ENCODE measurements at regions not wholly inside any gene's neighbourhood (a gene's known extent, or its start where the extent isn't known, plus 50 kb on each side); places are given as distances from the start of the nearest gene placed in this dataset.

GRCh38 chr5:93243481-93243880, 337.5 kb downstream of the NR2F1-AS1 start:
- H3K36me3 ChIP-seq, result no peaks in the 10 kb centered on the region
- no peak overlapping the region for H3K27ac ChIP-seq
- 71 to 78% methylated on average over 1 of the region's 1 CpG for WGBS, 2 donors
- no peaks in the 10 kb centered on the region for H3K9me3 ChIP-seq
- H3K27me3 ChIP-seq, result no peaks in the 10 kb centered on the region
- intact Hi-C loops (cut with DNase I), result no loop called here
- H3K4me1 ChIP-seq, result peaks cover 13 to 17% of the 10 kb centered on the region in 2 donors
- TF ChIP-seq POLR2A (IDR thresholded peaks at IDR 0.05), result no peak
- TF ChIP-seq CTCF (IDR thresholded peaks at IDR 0.05), result no peak
- H3K4me3 ChIP-seq (replicated peaks in 1 of 3), result no peak overlapping the region
- no peak for DNase-seq

- TF ChIP-seq POLR2A (IDR thresholded peaks at IDR 0.05) (no peak), CTCF (IDR thresholded peaks at IDR 0.05) (no peak)
- intact Hi-C loops (cut with DNase I), result no loop called here
These were observed 340.7 kb downstream of the NR2F1-AS1 start for GRCh38 chr5:93240228-93240834.

GRCh38 chr5:93236807-93237421, 344.1 kb downstream of the NR2F1-AS1 start:
- DNase-seq, result no peak
- 95 to 99% methylated on average over 4 of the region's 4 CpGs for WGBS, 2 donors

More at GRCh38 chr5:93240228-93240834, 340.7 kb downstream of the NR2F1-AS1 start:
- Histone ChIP-seq H3K36me3 (no peaks in the 10 kb centered on the region), H3K27me3 (no peaks in the 10 kb centered on the region), H3K4me1 (peaks cover 3 to 4% of the 10 kb centered on the region in 2 donors), H3K4me3 (replicated peaks in 1 of 3) (no peak overlapping the region), H3K27ac (no peak overlapping the region), H3K9me3 (no peaks in the 10 kb centered on the region)
- WGBS, 2 donors, result 95% methylated on average over 5 of the region's 5 CpGs
- DNase-seq, result no peak

GRCh38 chr5:93235761-93236160, 345.3 kb downstream of the NR2F1-AS1 start:
- intact Hi-C loops (cut with DNase I), result no loop called here
- Histone ChIP-seq H3K9me3 (no peaks in the 10 kb centered on the region), H3K4me1 (no peaks in the 10 kb centered on the region), H3K27me3 (no peaks in the 10 kb centered on the region), H3K27ac (no peak overlapping the region), H3K36me3 (no peaks in the 10 kb centered on the region), H3K4me3 (replicated peaks in 1 of 3) (no peak overlapping the region)
- TF ChIP-seq POLR2A (IDR thresholded peaks at IDR 0.05) (no peak), CTCF (IDR thresholded peaks at IDR 0.05) (no peak)
- no peak for DNase-seq
- WGBS, 2 donors, result 97% methylated on average over 1 of the region's 1 CpG

More at GRCh38 chr5:93236807-93237421, 344.1 kb downstream of the NR2F1-AS1 start:
- Histone ChIP-seq H3K4me1 (no peaks in the 10 kb centered on the region), H3K27me3 (no peaks in the 10 kb centered on the region), H3K4me3 (replicated peaks in 1 of 3) (no peak overlapping the region), H3K9me3 (no peaks in the 10 kb centered on the region), H3K36me3 (no peaks in the 10 kb centered on the region), H3K27ac (no peak overlapping the region)
- intact Hi-C loops (cut with DNase I), result no loop called here
- TF ChIP-seq POLR2A (IDR thresholded peaks at IDR 0.05) (no peak), CTCF (IDR thresholded peaks at IDR 0.05) (no peak)

GRCh38 chr5:93226202-93226735, 354.8 kb downstream of the NR2F1-AS1 start:
- no peaks in the 10 kb centered on the region for H3K36me3 ChIP-seq
- no peaks in the 10 kb centered on the region for H3K9me3 ChIP-seq
- no peak overlapping the region for H3K4me3 ChIP-seq (replicated peaks in 1 of 3)
- no peaks in the 10 kb centered on the region for H3K27me3 ChIP-seq
- DNase-seq, result no peak
- TF ChIP-seq POLR2A (IDR thresholded peaks at IDR 0.05), result no peak
- no peak for TF ChIP-seq CTCF (IDR thresholded peaks at IDR 0.05)
- 71 to 89% methylated on average over 1 of the region's 1 CpG for WGBS, 2 donors
- H3K4me1 ChIP-seq, result peaks cover 0 to 3% of the 10 kb centered on the region in 2 donors
- no peak overlapping the region for H3K27ac ChIP-seq
- intact Hi-C loops (cut with DNase I), result no loop called here

Data from thyroid gland (tissue), 4 donors.